SK-N-SH treated with all-trans-retinoic acid at 6 μM for 48 hours (cell line): ENCODE measurements at regions not wholly inside any gene's neighbourhood (a gene's known extent, or its start where the extent isn't known, plus 50 kb on each side); places are given as distances from the start of the nearest gene placed in this dataset.

Experiments
- PPARA ChIP-seq: fragments of 250-450 bp; sonication (Bioruptor Pico); IDR thresholded peaks from 2 replicates; pipeline ENCODE4 v1.5.0; 2020; ENCODE audit warnings: mild to moderate bottlenecking, borderline replicate concordance
- ZFP3 ChIP-seq: fragments of 250-450 bp; sonication (Bioruptor Pico); IDR thresholded peaks from 2 replicates; pipeline ENCODE4 v1.5.0; 2020; ENCODE audit warnings: mild to moderate bottlenecking, moderate library complexity

- TF ChIP-seq ZFP3 (CRISPR knock-in tag) (no peak), PPARA (CRISPR knock-in tag) (no peak)
These were observed 80.8 kb downstream of the MDH1 start for GRCh38 chr2:63669596-63669995.
